ENCODE measurements at regions not wholly inside any gene's neighbourhood (a gene's known extent, or its start where the extent isn't known, plus 50 kb on each side); places are given as distances from the start of the nearest gene placed in this dataset.
"Not testable (repeated sequence)": the region's sequence is repeated elsewhere in the genome, so short reads cannot be mapped to it uniquely, and the experiment has no call there.

- Histone ChIP-seq H3K27ac (replicated peaks) (no peak overlapping the region), H3K27me3 (ENCODE audit: low read depth) (peaks cover 77% of the 10 kb centered on the region), H3K9me3 (replicated peaks) (no peaks in the 10 kb centered on the region), H3K4me1 (no peaks in the 10 kb centered on the region), H3K4me3 (no peak overlapping the region), H3K36me3 (no peaks in the 10 kb centered on the region)
- DNase-seq, result no peak
- intact Hi-C loops (cut with micrococcal nuclease), result no loop called here
- no peak for TF ChIP-seq CTCF (IDR thresholded peaks at IDR 0.05; ENCODE audit: borderline replicate concordance)
Observed at GRCh38 chr4:3629665-3630064, 97.4 kb upstream of the LRPAP1 start.

GRCh38 chr4:3629176-3629575, 97.0 kb upstream of the LRPAP1 start:
- H3K36me3 ChIP-seq; DNase-seq; H3K4me3 ChIP-seq; H3K4me1 ChIP-seq; H3K9me3 ChIP-seq (replicated peaks); H3K27ac ChIP-seq (replicated peaks); intact Hi-C loops (cut with micrococcal nuclease): not testable (repeated sequence)
- peaks cover 74% of the 10 kb centered on the region for H3K27me3 ChIP-seq (ENCODE audit: low read depth)

GRCh38 chr4:3628868-3629175, 96.6 kb upstream of the LRPAP1 start:
- H3K27ac ChIP-seq (replicated peaks), result no peak overlapping the region
- H3K4me1 ChIP-seq, result no peaks in the 10 kb centered on the region
- no peaks in the 10 kb centered on the region for H3K9me3 ChIP-seq (replicated peaks)
- intact Hi-C loops (cut with micrococcal nuclease), result no loop called here
- no peaks in the 10 kb centered on the region for H3K36me3 ChIP-seq
- no peak overlapping the region for H3K4me3 ChIP-seq
- DNase-seq, result no peak
- no peak for TF ChIP-seq CTCF (IDR thresholded peaks at IDR 0.05; ENCODE audit: borderline replicate concordance)
- H3K27me3 ChIP-seq (ENCODE audit: low read depth), result peaks cover 76% of the 10 kb centered on the region

GRCh38 chr4:3627967-3628867, 96.0 kb upstream of the LRPAP1 start:
- H3K9me3 ChIP-seq (replicated peaks); H3K4me3 ChIP-seq; H3K27ac ChIP-seq (replicated peaks); H3K4me1 ChIP-seq; DNase-seq; intact Hi-C loops (cut with micrococcal nuclease); H3K36me3 ChIP-seq: not testable (repeated sequence)
- H3K27me3 ChIP-seq (ENCODE audit: low read depth), result peaks cover 82% of the 10 kb centered on the region

- H3K4me3 ChIP-seq; H3K36me3 ChIP-seq; H3K9me3 ChIP-seq (replicated peaks); H3K4me1 ChIP-seq; intact Hi-C loops (cut with micrococcal nuclease); H3K27ac ChIP-seq (replicated peaks); DNase-seq: not testable (repeated sequence)
- peaks cover 90% of the 10 kb centered on the region for H3K27me3 ChIP-seq (ENCODE audit: low read depth)
Observed at GRCh38 chr4:3627456-3627855, 95.2 kb upstream of the LRPAP1 start.

GRCh38 chr4:3626131-3626884, 94.1 kb upstream of the LRPAP1 start:
- H3K9me3 ChIP-seq (replicated peaks), result peaks cover 11% of the 10 kb centered on the region

GRCh38 chr4:3625286-3625875, 93.2 kb upstream of the LRPAP1 start:
- H3K4me1 ChIP-seq; intact Hi-C loops (cut with micrococcal nuclease); H3K27ac ChIP-seq (replicated peaks); H3K36me3 ChIP-seq; DNase-seq; H3K4me3 ChIP-seq: not testable (repeated sequence)
- peaks cover 11% of the 10 kb centered on the region for H3K9me3 ChIP-seq (replicated peaks)
- H3K27me3 ChIP-seq (ENCODE audit: low read depth), result peaks cover 77% of the 10 kb centered on the region

More at GRCh38 chr4:3626131-3626884, 94.1 kb upstream of the LRPAP1 start:
- H3K27ac ChIP-seq (replicated peaks); H3K36me3 ChIP-seq; H3K4me3 ChIP-seq; DNase-seq; H3K4me1 ChIP-seq; intact Hi-C loops (cut with micrococcal nuclease): not testable (repeated sequence)
- H3K27me3 ChIP-seq (ENCODE audit: low read depth), result peaks cover 87% of the 10 kb centered on the region

GRCh38 chr4:3623809-3624329, 91.6 kb upstream of the LRPAP1 start:
- H3K4me1 ChIP-seq; H3K36me3 ChIP-seq; H3K4me3 ChIP-seq; intact Hi-C loops (cut with micrococcal nuclease); H3K27ac ChIP-seq (replicated peaks); DNase-seq: not testable (repeated sequence)
- H3K27me3 ChIP-seq (ENCODE audit: low read depth), result peaks cover 66% of the 10 kb centered on the region
- peaks cover 12% of the 10 kb centered on the region for H3K9me3 ChIP-seq (replicated peaks)
